ENCODE measurements at regions not wholly inside any gene's neighbourhood (a gene's known extent, or its start where the extent isn't known, plus 50 kb on each side); places are given as distances from the start of the nearest gene placed in this dataset.

GRCh38 chr2:14313341-14313740, 319.2 kb upstream of the LRATD1 start:
- no peak for DNase-seq

GRCh38 chr2:14316594-14316993, 315.9 kb upstream of the LRATD1 start:
- DNase-seq: no peak

GRCh38 chr2:14321357-14321756, 311.2 kb upstream of the LRATD1 start:
- DNase-seq: no peak

GRCh38 chr2:14322306-14322705, 310.2 kb upstream of the LRATD1 start:
- DNase-seq: no peak

- no peak for DNase-seq
These were observed 308.2 kb upstream of the LRATD1 start for GRCh38 chr2:14324308-14324707.

GRCh38 chr2:14330884-14331283, 301.6 kb upstream of the LRATD1 start:
- DNase-seq: no peak

GRCh38 chr2:14336759-14337382, 295.6 kb upstream of the LRATD1 start:
- no peak for DNase-seq

- DNase-seq: no peak
These were observed 291.8 kb upstream of the LRATD1 start for GRCh38 chr2:14340703-14341102.

GRCh38 chr2:14342313-14342712, 290.2 kb upstream of the LRATD1 start:
- no peak for DNase-seq

- DNase-seq: no peak
These were observed 288.2 kb upstream of the LRATD1 start for GRCh38 chr2:14344355-14344754.

- DNase-seq: no peak
These were observed 284.3 kb upstream of the LRATD1 start for GRCh38 chr2:14348247-14348646.

- no peak for DNase-seq
These were observed 281.7 kb upstream of the LRATD1 start for GRCh38 chr2:14350856-14351255.

- no peak for DNase-seq
These were observed 280.4 kb upstream of the LRATD1 start for GRCh38 chr2:14352067-14352466.

GRCh38 chr2:14354231-14354630, 278.3 kb upstream of the LRATD1 start:
- DNase-seq: no peak

GRCh38 chr2:14355102-14355501, 277.4 kb upstream of the LRATD1 start:
- DNase-seq: no peak

GRCh38 chr2:14358339-14358738, 274.2 kb upstream of the LRATD1 start:
- no peak for DNase-seq

- DNase-seq: no peak
These were observed 273.7 kb upstream of the LRATD1 start for GRCh38 chr2:14358774-14359173.

- DNase-seq: no peak
These were observed 269.4 kb upstream of the LRATD1 start for GRCh38 chr2:14363137-14363536.

GRCh38 chr2:14363976-14364375, 268.5 kb upstream of the LRATD1 start:
- no peak for DNase-seq

- no peak for DNase-seq
These were observed 268.0 kb upstream of the LRATD1 start for GRCh38 chr2:14364471-14364870.

GRCh38 chr2:14385043-14385442, 247.5 kb upstream of the LRATD1 start:
- DNase-seq: no peak

GRCh38 chr2:14387332-14387731, 245.2 kb upstream of the LRATD1 start:
- DNase-seq: no peak

GRCh38 chr2:14388724-14389123, 243.8 kb upstream of the LRATD1 start:
- DNase-seq: no peak

- DNase-seq: no peak
These were observed 235.9 kb upstream of the LRATD1 start for GRCh38 chr2:14396533-14397083.

GRCh38 chr2:14398641-14399040, 233.9 kb upstream of the LRATD1 start:
- no peak for DNase-seq

All from islet precursor cell (in vitro differentiated cells).